NCI-H2029 treated with DMSO at 0.1 percent for 48 hours (cell line): ENCODE measurements at regions not wholly inside any gene's neighbourhood (a gene's known extent, or its start where the extent isn't known, plus 50 kb on each side); places are given as distances from the start of the nearest gene placed in this dataset.
"Not testable (repeated sequence)": the region's sequence is repeated elsewhere in the genome, so short reads cannot be mapped to it uniquely, and the experiment has no call there.

Source experiments
- DNase-seq: peaks from one replicate; lab custom pipeline; 2025; lab: John Stamatoyannopoulos, UW

GRCh38 chr1:65527707-65528503 is 107.4 kb downstream of the LEPR start:
- DNase-seq, result no peak

GRCh38 chr1:65531972-65532570 is 111.6 kb downstream of the LEPR start:
- no peak for DNase-seq

GRCh38 chr1:65535981-65536380 is 115.5 kb downstream of the LEPR start:
- no peak for DNase-seq

- DNase-seq, result no peak
Measured at GRCh38 chr1:65538086-65538485, 117.6 kb downstream of the LEPR start.

- no peak for DNase-seq
Measured at GRCh38 chr1:65538664-65539063, 118.2 kb downstream of the LEPR start.

GRCh38 chr1:65539266-65540131 is 119.0 kb downstream of the LEPR start:
- peak; percentile 51 for DNase-seq

GRCh38 chr1:65541161-65541560 is 120.7 kb downstream of the LEPR start:
- DNase-seq, result no peak

- no peak for DNase-seq
Measured at GRCh38 chr1:65541865-65542264, 121.4 kb downstream of the LEPR start.

GRCh38 chr1:65542592-65542991 is 122.1 kb downstream of the LEPR start:
- DNase-seq, result not testable (repeated sequence)

GRCh38 chr1:65550306-65551010 is 130.0 kb downstream of the LEPR start:
- DNase-seq, result not testable (repeated sequence)

- DNase-seq, result not testable (repeated sequence)
Measured at GRCh38 chr1:65552484-65552883, 132.0 kb downstream of the LEPR start.

- not testable (repeated sequence) for DNase-seq
Measured at GRCh38 chr1:65554086-65554764, 133.8 kb downstream of the LEPR start.

- DNase-seq, result no peak
Measured at GRCh38 chr1:65554829-65555228, 134.4 kb downstream of the LEPR start.

- peak; percentile 45 for DNase-seq
Measured at GRCh38 chr1:65558215-65558614, 137.7 kb downstream of the LEPR start.

- DNase-seq, result no peak
Measured at GRCh38 chr1:65564493-65564892, 144.0 kb downstream of the LEPR start.

- DNase-seq, result no peak
Measured at GRCh38 chr1:65568285-65568684, 147.8 kb downstream of the LEPR start.

GRCh38 chr1:65572701-65573421 is 152.4 kb downstream of the LEPR start:
- DNase-seq, result no peak

- DNase-seq, result no peak
Measured at GRCh38 chr1:65577278-65577677, 156.8 kb downstream of the LEPR start.

GRCh38 chr1:65577982-65578381 is 157.5 kb downstream of the LEPR start:
- not testable (repeated sequence) for DNase-seq

GRCh38 chr1:65581119-65581518 is 160.7 kb downstream of the LEPR start:
- DNase-seq, result no peak

- DNase-seq, result no peak
Measured at GRCh38 chr1:65584399-65584798, 163.9 kb downstream of the LEPR start.
